GM18519 (cell line): ENCODE measurements at regions not wholly inside any gene's neighbourhood (a gene's known extent, or its start where the extent isn't known, plus 50 kb on each side); places are given as distances from the start of the nearest gene placed in this dataset.

ENCODE experiments used
- ATAC-seq: cut with Tn5 transposase; IDR thresholded peaks from one replicate; pipeline ENCODE4 v1.9.1; 2021; ENCODE audit warnings: mild to moderate bottlenecking, moderate library complexity; ENCODE audit not compliant: unreplicated experiment, low FRiP score

GRCh38 chr6:93494057-93494456 is 74.7 kb upstream of the EPHA7 start:
- no peak for ATAC-seq

GRCh38 chr6:93474733-93475179 is 55.4 kb upstream of the EPHA7 start:
- no peak for ATAC-seq

GRCh38 chr6:93471281-93471680 is 51.9 kb upstream of the EPHA7 start:
- no peak for ATAC-seq
